Mesenchymal stem cell (in vitro differentiated cells and primary cell): ENCODE measurements at regions not wholly inside any gene's neighbourhood (a gene's known extent, or its start where the extent isn't known, plus 50 kb on each side); places are given as distances from the start of the nearest gene placed in this dataset.

Experiments used
- DNase-seq: peaks from one replicate; pipeline ENCODE4 v3.0.0-alpha.2; 2013
- H2AFZ ChIP-seq: one replicate; pipeline ENCODE4 v1.6.1; 2013; ENCODE audit warnings: low read depth, mild to moderate bottlenecking, control low read depth, inconsistent platforms, low read length, moderate library complexity
- H2AK5ac ChIP-seq: 2 replicates; pipeline ENCODE4 v1.6.1; 2013; ENCODE audit warnings: low read length, moderate library complexity, mild to moderate bottlenecking, inconsistent platforms; ENCODE audit not compliant: severe bottlenecking
- H2BK120ac ChIP-seq: one replicate; pipeline ENCODE4 v1.6.1; 2013; ENCODE audit warnings: low read depth, mild to moderate bottlenecking, inconsistent platforms, low read length, moderate library complexity
- H2BK12ac ChIP-seq, 2 experiments: one replicate each; pipeline ENCODE4 v1.6.1; 2013; ENCODE audit warnings: inconsistent platforms in 2 of 2, low read length in 2 of 2, mild to moderate bottlenecking in 2 of 2, moderate library complexity in 2 of 2, control low read depth in 1 of 2
- H2BK15ac ChIP-seq: one replicate; pipeline ENCODE4 v1.6.1; 2013; ENCODE audit warnings: mild to moderate bottlenecking, low read depth, inconsistent platforms; ENCODE audit not compliant: poor library complexity, severe bottlenecking
- H2BK5ac ChIP-seq: 2 replicates; pipeline ENCODE4 v1.6.1; 2013; ENCODE audit warnings: low read depth, mild to moderate bottlenecking, low read length, control low read depth, inconsistent platforms; ENCODE audit not compliant: poor library complexity, severe bottlenecking
- H3K14ac ChIP-seq, 2 experiments: one replicate each; pipeline ENCODE4 v1.6.1; 2013; ENCODE audit warnings: inconsistent platforms in 2 of 2, low read length in 2 of 2, control low read depth in 1 of 2, mild to moderate bottlenecking in 1 of 2, moderate library complexity in 1 of 2
- H3K18ac ChIP-seq, 2 experiments: one replicate each; pipeline ENCODE4 v1.6.1; 2013; ENCODE audit warnings: inconsistent platforms in 2 of 2, low read length in 2 of 2, control low read depth in 1 of 2, low read depth in 1 of 2, mild to moderate bottlenecking in 1 of 2
- H3K23ac ChIP-seq, 2 experiments: one replicate each; pipeline ENCODE4 v1.6.1; 2013; ENCODE audit warnings: inconsistent platforms in 2 of 2, low read length in 2 of 2, mild to moderate bottlenecking in 2 of 2, moderate library complexity in 2 of 2, control low read depth in 1 of 2
- H3K27ac ChIP-seq: 2 replicates; pipeline ENCODE4 v1.5.1; 2013; ENCODE audit warnings: mild to moderate bottlenecking, moderate library complexity, low read length, control low read depth, inconsistent platforms; ENCODE audit not compliant: poor library complexity, severe bottlenecking
- H3K27me3 ChIP-seq, 2 experiments: 2 replicates each; pipeline versions ENCODE4 v1.6.1 to v1.7.0; 2013; ENCODE audit warnings: low read length in 2 of 2, mild to moderate bottlenecking in 2 of 2, moderate library complexity in 2 of 2, control low read depth in 1 of 2, inconsistent platforms in 1 of 2; ENCODE audit not compliant: control insufficient read depth in 1 of 2, insufficient read depth in 1 of 2
- H3K36me3 ChIP-seq, 2 experiments: 2 replicates each; pipeline versions ENCODE4 v1.6.1 to v1.7.0; 2013; ENCODE audit warnings: low read length in 2 of 2, control low read depth in 1 of 2, inconsistent platforms in 1 of 2, low read depth in 1 of 2, mild to moderate bottlenecking in 1 of 2; ENCODE audit not compliant: insufficient read depth in 2 of 2, control insufficient read depth in 1 of 2
- H3K4ac ChIP-seq, 2 experiments: one replicate each; pipeline ENCODE4 v1.6.1; 2013; ENCODE audit warnings: inconsistent platforms in 2 of 2, low read length in 2 of 2, mild to moderate bottlenecking in 2 of 2, moderate library complexity in 2 of 2, control low read depth in 1 of 2, low read depth in 1 of 2
- H3K4me1 ChIP-seq: 2 replicates; pipeline ENCODE4 v1.6.1; 2013; ENCODE audit warnings: low read depth, low read length, control low read depth; ENCODE audit not compliant: control insufficient read depth, insufficient read depth
- H3K4me2 ChIP-seq: 2 replicates; pipeline ENCODE4 v1.6.1; 2013; ENCODE audit warnings: low read length, mild to moderate bottlenecking, inconsistent platforms; ENCODE audit not compliant: poor library complexity, severe bottlenecking
- H3K4me3 ChIP-seq, 2 experiments: 2 replicates each; pipeline versions ENCODE4 v1.5.1 to v1.7.0; 2013; ENCODE audit warnings: low read length in 2 of 2, mild to moderate bottlenecking in 2 of 2, control low read depth in 1 of 2, low read depth in 1 of 2; ENCODE audit not compliant: insufficient read depth in 1 of 2
- H3K79me1 ChIP-seq: replicated peaks from 2 replicates; pipeline ENCODE4 v1.6.1; 2013; ENCODE audit warnings: mild to moderate bottlenecking, control low read depth, low read length, inconsistent platforms; ENCODE audit not compliant: poor library complexity, severe bottlenecking
- H3K9ac ChIP-seq: 2 replicates; pipeline ENCODE4 v1.7.0; 2013; ENCODE audit warnings: mild to moderate bottlenecking, low read length, moderate library complexity
- H3K9me3 ChIP-seq: 2 replicates; pipeline ENCODE4 v1.7.0; 2013; ENCODE audit warnings: mild to moderate bottlenecking, low read length; ENCODE audit not compliant: control insufficient read depth
- H4K8ac ChIP-seq: one replicate; pipeline ENCODE4 v1.6.1; 2013; ENCODE audit warnings: inconsistent platforms, mild to moderate bottlenecking, low read length, moderate library complexity
- H4K91ac ChIP-seq: one replicate; pipeline ENCODE4 v1.6.1; 2013; ENCODE audit warnings: mild to moderate bottlenecking, low read length, inconsistent platforms
- WGBS: methylation state at CpG from one replicate; pipeline ENCODE4 v1.1.7; 2013; ENCODE audit warnings: mixed read lengths; 5-methylcytosine and 5-hydroxymethylcytosine counted together

- no peak overlapping the region for H3K14ac ChIP-seq
- H4K91ac ChIP-seq, result no peak overlapping the region
- H2BK5ac ChIP-seq, result no peak overlapping the region
- no peak overlapping the region for H3K9ac ChIP-seq
- WGBS, result 83% methylated on average over 10 of the region's 10 CpGs
- no peaks in the 10 kb centered on the region for H3K4me1 ChIP-seq
- no peak overlapping the region for H2BK12ac ChIP-seq
- no peak overlapping the region for H3K4me2 ChIP-seq
- H3K27ac ChIP-seq, result no peak overlapping the region
- H3K4ac ChIP-seq, result no peak overlapping the region
- H4K8ac ChIP-seq, result no peak overlapping the region
- DNase-seq, result no peak
- H2BK15ac ChIP-seq, result no peak overlapping the region
- peaks cover 19% of the 10 kb centered on the region for H3K9me3 ChIP-seq
- H3K18ac ChIP-seq, result no peak overlapping the region
- no peaks in the 10 kb centered on the region for H3K36me3 ChIP-seq
- H3K27me3 ChIP-seq, result no peaks in the 10 kb centered on the region
- no peaks in the 10 kb centered on the region for H3K79me1 ChIP-seq
- H2BK120ac ChIP-seq, result no peak overlapping the region
- H3K23ac ChIP-seq, result no peak overlapping the region
- no peak overlapping the region for H3K4me3 ChIP-seq
- H2AFZ ChIP-seq, result no peak overlapping the region
- no peak overlapping the region for H2AK5ac ChIP-seq
Observed at GRCh38 chr5:2489306-2489705, 262.2 kb downstream of the IRX2 start.

GRCh38 chr5:2488593-2488992, 262.9 kb downstream of the IRX2 start:
- H2BK15ac ChIP-seq, result no peak overlapping the region
- H2BK120ac ChIP-seq, result no peak overlapping the region
- H2BK5ac ChIP-seq, result no peak overlapping the region
- DNase-seq, result no peak
- H3K9ac ChIP-seq, result no peak overlapping the region
- no peaks in the 10 kb centered on the region for H3K79me1 ChIP-seq
- no peaks in the 10 kb centered on the region for H3K4me1 ChIP-seq
- peaks cover 22% of the 10 kb centered on the region for H3K9me3 ChIP-seq
- H3K14ac ChIP-seq, result no peak overlapping the region
- no peak overlapping the region for H2AK5ac ChIP-seq
- no peaks in the 10 kb centered on the region for H3K36me3 ChIP-seq
- WGBS, result 74% methylated on average over 9 of the region's 9 CpGs
- no peak overlapping the region for H3K18ac ChIP-seq
- no peak overlapping the region for H2AFZ ChIP-seq
- no peak overlapping the region for H3K4me3 ChIP-seq
- no peaks in the 10 kb centered on the region for H3K27me3 ChIP-seq
- H2BK12ac ChIP-seq, result no peak overlapping the region
- no peak overlapping the region for H3K23ac ChIP-seq
- H3K27ac ChIP-seq, result no peak overlapping the region
- H4K91ac ChIP-seq, result no peak overlapping the region
- H3K4me2 ChIP-seq, result no peak overlapping the region
- H3K4ac ChIP-seq, result no peak overlapping the region
- no peak overlapping the region for H4K8ac ChIP-seq

GRCh38 chr5:2487152-2487763, 264.2 kb downstream of the IRX2 start:
- no peak for DNase-seq
- Histone ChIP-seq H3K27me3 (no peaks in the 10 kb centered on the region), H3K18ac (no peak overlapping the region), H3K14ac (no peak overlapping the region), H3K9me3 (peaks cover 27% of the 10 kb centered on the region), H4K91ac (no peak overlapping the region), H2AK5ac (no peak overlapping the region), H3K79me1 (no peaks in the 10 kb centered on the region), H3K9ac (no peak overlapping the region), H2BK12ac (no peak overlapping the region), H4K8ac (no peak overlapping the region), H3K23ac (no peak overlapping the region), H2BK5ac (no peak overlapping the region), H2AFZ (no peak overlapping the region), H3K36me3 (no peaks in the 10 kb centered on the region), H2BK15ac (no peak overlapping the region), H3K4me1 (no peaks in the 10 kb centered on the region), H3K27ac (no peak overlapping the region), H3K4ac (no peak overlapping the region), H2BK120ac (no peak overlapping the region), H3K4me2 (no peak overlapping the region), H3K4me3 (no peak overlapping the region)
- WGBS, result 59% methylated on average over 2 of the region's 2 CpGs

- 9% methylated on average over 1 of the region's 2 CpGs for WGBS
- H3K4me2 ChIP-seq, result no peak overlapping the region
- H3K27ac ChIP-seq, result no peak overlapping the region
- H2BK15ac ChIP-seq, result no peak overlapping the region
- no peaks in the 10 kb centered on the region for H3K27me3 ChIP-seq
- no peak overlapping the region for H3K9ac ChIP-seq
- no peak overlapping the region for H3K18ac ChIP-seq
- no peak overlapping the region for H4K8ac ChIP-seq
- H3K4me3 ChIP-seq, result no peak overlapping the region
- H2AFZ ChIP-seq, result no peak overlapping the region
- H3K36me3 ChIP-seq, result no peaks in the 10 kb centered on the region
- no peak overlapping the region for H3K14ac ChIP-seq
- H2AK5ac ChIP-seq, result no peak overlapping the region
- H2BK5ac ChIP-seq, result no peak overlapping the region
- H3K4ac ChIP-seq, result no peak overlapping the region
- peaks cover 34% of the 10 kb centered on the region for H3K9me3 ChIP-seq
- H2BK120ac ChIP-seq, result no peak overlapping the region
- no peak overlapping the region for H2BK12ac ChIP-seq
- no peak overlapping the region for H3K23ac ChIP-seq
- no peaks in the 10 kb centered on the region for H3K4me1 ChIP-seq
- DNase-seq, result no peak
- H4K91ac ChIP-seq, result no peak overlapping the region
- H3K79me1 ChIP-seq, result no peaks in the 10 kb centered on the region
Observed at GRCh38 chr5:2486373-2486772, 265.1 kb downstream of the IRX2 start.
